ENCODE measurements at regions not wholly inside any gene's neighbourhood (a gene's known extent, or its start where the extent isn't known, plus 50 kb on each side); places are given as distances from the start of the nearest gene placed in this dataset.

DNA sequence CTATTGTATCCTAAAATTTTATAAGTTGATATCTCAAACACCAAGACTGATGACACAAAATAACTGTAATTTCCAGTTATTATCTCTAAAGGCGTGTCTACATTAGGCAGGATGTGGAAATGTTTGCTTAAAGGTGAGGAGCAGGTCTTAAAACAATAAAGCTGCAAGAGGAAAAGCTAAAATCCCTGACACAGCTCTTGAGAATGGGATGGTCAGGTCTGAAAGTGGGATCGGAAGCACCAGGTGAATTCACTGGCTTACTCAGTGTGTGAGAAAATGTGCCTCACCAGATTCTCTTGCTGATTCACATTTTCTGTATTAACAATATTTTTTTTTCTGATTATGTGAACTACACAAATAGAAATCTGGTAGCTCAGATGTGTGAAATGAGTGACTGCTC is 421.9 kb upstream of the ADAMTS5 start:
- H3K4me3 ChIP-seq (ENCODE audit: low read depth, low read length), result no peak overlapping the region
- no peaks in the 10 kb centered on the region for H3K27me3 ChIP-seq (replicated peaks)
- in situ Hi-C loops (cut with HindIII; ENCODE audit: low pct_ligation_motif_present, low sequenced_read_pairs), result no loop called here
- H3K36me3 ChIP-seq (replicated peaks), result no peaks in the 10 kb centered on the region
- no peak for DNase-seq
- H3K27ac ChIP-seq, result no peak overlapping the region
- TF ChIP-seq, protein P1, sequence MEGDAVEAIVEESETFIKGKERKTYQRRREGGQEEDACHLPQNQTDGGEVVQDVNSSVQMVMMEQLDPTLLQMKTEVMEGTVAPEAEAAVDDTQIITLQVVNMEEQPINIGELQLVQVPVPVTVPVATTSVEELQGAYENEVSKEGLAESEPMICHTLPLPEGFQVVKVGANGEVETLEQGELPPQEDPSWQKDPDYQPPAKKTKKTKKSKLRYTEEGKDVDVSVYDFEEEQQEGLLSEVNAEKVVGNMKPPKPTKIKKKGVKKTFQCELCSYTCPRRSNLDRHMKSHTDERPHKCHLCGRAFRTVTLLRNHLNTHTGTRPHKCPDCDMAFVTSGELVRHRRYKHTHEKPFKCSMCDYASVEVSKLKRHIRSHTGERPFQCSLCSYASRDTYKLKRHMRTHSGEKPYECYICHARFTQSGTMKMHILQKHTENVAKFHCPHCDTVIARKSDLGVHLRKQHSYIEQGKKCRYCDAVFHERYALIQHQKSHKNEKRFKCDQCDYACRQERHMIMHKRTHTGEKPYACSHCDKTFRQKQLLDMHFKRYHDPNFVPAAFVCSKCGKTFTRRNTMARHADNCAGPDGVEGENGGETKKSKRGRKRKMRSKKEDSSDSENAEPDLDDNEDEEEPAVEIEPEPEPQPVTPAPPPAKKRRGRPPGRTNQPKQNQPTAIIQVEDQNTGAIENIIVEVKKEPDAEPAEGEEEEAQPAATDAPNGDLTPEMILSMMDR (IDR thresholded peaks at IDR 0.05; ENCODE audit: low read depth, low read length, missing control alignments), result no peak

DNA sequence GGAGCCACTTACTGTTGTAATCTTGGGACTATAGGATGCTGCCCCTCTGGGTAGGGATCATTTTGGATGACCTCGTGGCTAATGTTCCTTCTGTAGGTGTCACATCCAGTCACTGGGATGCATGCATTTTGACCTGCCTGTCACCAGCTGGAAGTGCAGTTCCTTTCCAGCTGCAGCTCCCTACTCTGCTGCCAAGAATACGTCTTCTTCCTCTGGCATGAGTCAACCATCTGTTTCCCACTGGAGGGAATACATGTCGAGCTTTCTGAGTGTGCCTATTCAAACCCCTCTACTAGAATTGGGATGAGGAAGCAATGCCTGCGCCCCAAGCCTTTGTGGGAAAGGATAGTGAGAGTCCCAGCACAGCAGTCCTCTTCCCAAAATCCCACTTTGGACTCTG is 415.5 kb upstream of the ADAMTS5 start:
- no peak overlapping the region for H3K27ac ChIP-seq
- in situ Hi-C loops (cut with HindIII; ENCODE audit: low pct_ligation_motif_present, low sequenced_read_pairs), result no loop called here
- no peaks in the 10 kb centered on the region for H3K27me3 ChIP-seq (replicated peaks)
- H3K36me3 ChIP-seq (replicated peaks), result no peaks in the 10 kb centered on the region
- TF ChIP-seq, protein P1 (IDR thresholded peaks at IDR 0.05; ENCODE audit: low read depth, low read length, missing control alignments), result no peak
- no peak for DNase-seq
- no peak overlapping the region for H3K4me3 ChIP-seq (ENCODE audit: low read depth, low read length)

DNA sequence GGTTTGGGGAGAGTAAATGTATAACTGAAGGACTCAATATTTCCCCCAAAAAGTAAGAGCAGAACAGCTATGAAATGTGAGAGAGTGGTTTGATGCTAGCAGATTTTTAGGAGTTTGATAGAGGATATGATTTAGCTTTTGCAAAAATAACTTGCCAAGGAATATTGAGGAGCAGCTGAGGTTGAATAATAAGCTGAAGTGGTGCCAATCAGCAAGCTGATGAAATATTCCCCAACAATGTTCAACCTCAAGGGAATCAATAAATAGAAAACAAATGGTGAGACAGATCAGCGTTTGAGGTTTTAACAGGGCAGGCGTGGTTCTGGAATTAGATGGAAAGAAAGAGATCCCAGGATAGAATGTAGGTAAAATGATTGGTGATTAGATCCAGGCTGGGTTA is 413.4 kb upstream of the ADAMTS5 start:
- in situ Hi-C loops (cut with HindIII; ENCODE audit: low pct_ligation_motif_present, low sequenced_read_pairs), result no loop called here
- H3K27me3 ChIP-seq (replicated peaks), result no peaks in the 10 kb centered on the region
- DNase-seq, result no peak

DNA sequence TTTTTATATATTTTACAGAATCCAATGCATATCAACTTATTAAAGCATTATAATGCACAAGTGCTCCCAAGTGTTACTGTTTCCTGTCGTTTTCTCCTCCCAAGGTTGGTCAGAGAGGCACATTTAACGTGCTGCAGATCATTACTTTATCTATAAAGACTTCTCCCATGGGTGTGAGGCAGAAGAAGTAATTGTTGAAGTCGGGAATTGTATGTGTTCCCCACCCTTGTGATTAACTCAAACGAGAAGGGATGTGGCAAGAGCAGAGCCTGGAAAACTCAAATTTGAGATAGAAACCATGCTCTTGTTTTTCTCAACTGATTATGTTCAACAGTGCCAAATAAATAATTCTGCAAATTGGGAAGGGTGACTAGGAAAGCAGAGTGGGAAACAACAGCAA is 412.5 kb upstream of the ADAMTS5 start:
- Histone ChIP-seq H3K36me3 (replicated peaks) (no peaks in the 10 kb centered on the region), H3K4me3 (ENCODE audit: low read depth, low read length) (no peak overlapping the region), H3K27me3 (replicated peaks) (no peaks in the 10 kb centered on the region), H3K27ac (no peak overlapping the region)
- in situ Hi-C loops (cut with HindIII; ENCODE audit: low pct_ligation_motif_present, low sequenced_read_pairs), result no loop called here
- TF ChIP-seq, protein P1 (IDR thresholded peaks at IDR 0.05; ENCODE audit: low read depth, low read length, missing control alignments), result no peak
- no peak for DNase-seq

More for the DNA sequence above, 413.4 kb upstream of the ADAMTS5 start:
- no peak overlapping the region for H3K27ac ChIP-seq
- H3K4me3 ChIP-seq (ENCODE audit: low read depth, low read length), result no peak overlapping the region
- no peaks in the 10 kb centered on the region for H3K36me3 ChIP-seq (replicated peaks)
- TF ChIP-seq, protein P1 (IDR thresholded peaks at IDR 0.05; ENCODE audit: low read depth, low read length, missing control alignments), result no peak

DNA sequence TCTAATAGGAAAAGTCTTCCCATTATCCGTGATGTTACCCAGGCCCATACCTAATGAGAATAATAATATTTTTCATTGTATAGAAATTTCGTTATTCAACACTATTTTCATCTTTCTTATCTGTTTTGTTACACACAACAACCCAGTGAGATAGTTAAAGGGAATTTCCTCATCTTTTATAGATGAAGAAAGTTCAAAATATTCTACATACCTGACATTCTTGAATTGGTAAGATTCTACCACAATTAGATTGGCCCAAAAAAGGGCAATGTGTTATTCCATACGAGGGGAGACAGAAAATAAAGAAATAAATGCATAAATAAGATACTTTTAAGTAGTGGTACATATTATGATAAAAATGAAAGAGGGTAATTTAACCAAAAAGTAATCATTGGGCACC is 405.5 kb upstream of the ADAMTS5 start:
- in situ Hi-C loops (cut with HindIII; ENCODE audit: low pct_ligation_motif_present, low sequenced_read_pairs), result no loop called here

DNA sequence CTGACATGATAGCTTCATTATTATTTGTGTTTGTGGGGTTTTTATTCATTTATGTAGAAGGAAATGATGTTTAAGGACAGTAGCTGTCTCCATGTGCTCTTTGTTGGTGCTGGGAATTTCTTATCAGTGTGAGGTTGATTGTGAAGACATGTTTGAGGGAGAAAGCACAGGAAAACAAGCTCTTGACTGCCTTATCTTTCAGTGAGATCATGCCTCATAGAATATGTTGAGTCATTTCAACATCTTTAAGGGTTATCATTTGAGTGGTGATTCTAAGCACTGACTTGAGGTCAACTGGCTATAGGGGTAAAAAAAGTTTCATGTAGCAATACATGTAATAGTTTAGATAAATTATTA is 405.1 kb upstream of the ADAMTS5 start:
- in situ Hi-C loops (cut with HindIII; ENCODE audit: low pct_ligation_motif_present, low sequenced_read_pairs), result no loop called here
- TF ChIP-seq, protein P1 (IDR thresholded peaks at IDR 0.05; ENCODE audit: low read depth, low read length, missing control alignments), result no peak
- peak; percentile 77 for DNase-seq
- H3K27ac ChIP-seq, result peak overlapping the region; percentile 55
- H3K36me3 ChIP-seq (replicated peaks), result no peaks in the 10 kb centered on the region
- H3K4me3 ChIP-seq (ENCODE audit: low read depth, low read length), result no peak overlapping the region
- no peaks in the 10 kb centered on the region for H3K27me3 ChIP-seq (replicated peaks)

More for the DNA sequence above, 405.5 kb upstream of the ADAMTS5 start:
- Histone ChIP-seq H3K36me3 (replicated peaks) (no peaks in the 10 kb centered on the region), H3K27me3 (replicated peaks) (no peaks in the 10 kb centered on the region), H3K27ac (peak overlapping the region; percentile 55), H3K4me3 (ENCODE audit: low read depth, low read length) (no peak overlapping the region)
- TF ChIP-seq, protein P1 (IDR thresholded peaks at IDR 0.05; ENCODE audit: low read depth, low read length, missing control alignments), result no peak
- no peak for DNase-seq

All from brain microvascular endothelial cell (primary cell).